Esophagus squamous epithelium (tissue), 5 donors: ENCODE measurements at regions not wholly inside any gene's neighbourhood (a gene's known extent, or its start where the extent isn't known, plus 50 kb on each side); places are given as distances from the start of the nearest gene placed in this dataset.
"Not testable (repeated sequence)": the region's sequence is repeated elsewhere in the genome, so short reads cannot be mapped to it uniquely, and the experiment has no call there.

Experiments
- DNase-seq: peaks from one replicate; lab custom pipeline; 2025; lab: John Stamatoyannopoulos, UW
- H3K27ac ChIP-seq, 4 donors: fragments of 200-600 bp; sonication (generic); one replicate each; pipeline ENCODE4 v1.5.1; 2016 to 2019; ENCODE audit warnings: mild to moderate bottlenecking in 1 of 4
- H3K27me3 ChIP-seq, 4 donors: fragments of 200-600 bp; sonication (generic); 1 replicate in 3 of 4; 2 replicates in 1 of 4; pipeline versions ENCODE4 v1.5.1 to v1.6.0; 2017 to 2021; ENCODE audit warnings: antibody characterized with exemption in 1 of 4
- H3K36me3 ChIP-seq, 3 donors: fragments of 200-600 bp; sonication (generic); one replicate each; pipeline ENCODE4 v1.5.1; 2016 to 2019
- H3K4me1 ChIP-seq, 3 donors: fragments of 200-600 bp; sonication (generic); one replicate each; pipeline ENCODE4 v1.5.1; 2017 to 2019
- H3K4me3 ChIP-seq, 4 donors: fragments of 200-600 bp; sonication (generic); 1 replicate in 3 of 4; 2 replicates in 1 of 4; pipeline ENCODE4 v1.5.1; 2016 to 2019; ENCODE audit warnings: mild to moderate bottlenecking in 2 of 4, moderate library complexity in 1 of 4
- H3K9me3 ChIP-seq, 3 donors: fragments of 200-600 bp; sonication (generic); one replicate each; pipeline ENCODE4 v1.5.1; 2016 to 2019
- POLR2A ChIP-seq, 4 donors: fragments of 450-650 bp; IDR thresholded peaks; one replicate each; pipeline ENCODE4 v1.6.1; 2017; ENCODE audit warnings: antibody characterized with exemption in 4 of 4, mild to moderate bottlenecking in 4 of 4, moderate library complexity in 3 of 4
- WGBS, 2 donors: methylation state at CpG; one replicate each; pipeline ENCODE4 v1.1.5; 2018; 5-methylcytosine and 5-hydroxymethylcytosine counted together
- intact Hi-C: fragments of 100-400 bp; cut with DNase I; formaldehyde crosslinking; loops from one replicate; pipeline ENCODE4 v1.15.0; 2022
- TF ChIP-seq, protein P1 (sequence below), 6 experiments: fragments of 450-650 bp in 4 of 6; fragments of 200-600 bp in 2 of 6; sonication (generic) in 2 of 6; IDR thresholded peaks; one replicate each; pipeline ENCODE4 v1.5.1; 2016 to 2019; ENCODE audit warnings: antibody characterized with exemption in 6 of 6, mild to moderate bottlenecking in 4 of 6, moderate library complexity in 4 of 6
- donor health status: DM: yes; HTN: yes; CAD: no.

GRCh38 chr6:144953552-144954240 is 668.6 kb downstream of the UTRN start:
- DNase-seq = no peak
- Histone ChIP-seq H3K4me1 (no peaks in the 10 kb centered on the region), H3K9me3 (no peaks in the 10 kb centered on the region), H3K4me3 (no peak overlapping the region), H3K27ac (no peak overlapping the region), H3K36me3 (no peaks in the 10 kb centered on the region), H3K27me3 (no peaks in the 10 kb centered on the region)
- TF ChIP-seq, protein P1, sequence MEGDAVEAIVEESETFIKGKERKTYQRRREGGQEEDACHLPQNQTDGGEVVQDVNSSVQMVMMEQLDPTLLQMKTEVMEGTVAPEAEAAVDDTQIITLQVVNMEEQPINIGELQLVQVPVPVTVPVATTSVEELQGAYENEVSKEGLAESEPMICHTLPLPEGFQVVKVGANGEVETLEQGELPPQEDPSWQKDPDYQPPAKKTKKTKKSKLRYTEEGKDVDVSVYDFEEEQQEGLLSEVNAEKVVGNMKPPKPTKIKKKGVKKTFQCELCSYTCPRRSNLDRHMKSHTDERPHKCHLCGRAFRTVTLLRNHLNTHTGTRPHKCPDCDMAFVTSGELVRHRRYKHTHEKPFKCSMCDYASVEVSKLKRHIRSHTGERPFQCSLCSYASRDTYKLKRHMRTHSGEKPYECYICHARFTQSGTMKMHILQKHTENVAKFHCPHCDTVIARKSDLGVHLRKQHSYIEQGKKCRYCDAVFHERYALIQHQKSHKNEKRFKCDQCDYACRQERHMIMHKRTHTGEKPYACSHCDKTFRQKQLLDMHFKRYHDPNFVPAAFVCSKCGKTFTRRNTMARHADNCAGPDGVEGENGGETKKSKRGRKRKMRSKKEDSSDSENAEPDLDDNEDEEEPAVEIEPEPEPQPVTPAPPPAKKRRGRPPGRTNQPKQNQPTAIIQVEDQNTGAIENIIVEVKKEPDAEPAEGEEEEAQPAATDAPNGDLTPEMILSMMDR (IDR thresholded peaks at IDR 0.05) = no peak
- no peak for TF ChIP-seq POLR2A (IDR thresholded peaks at IDR 0.05)
- WGBS, 2 donors = 64 to 65% methylated on average over 5 of the region's 5 CpGs
- intact Hi-C loops = no loop called here

DNA sequence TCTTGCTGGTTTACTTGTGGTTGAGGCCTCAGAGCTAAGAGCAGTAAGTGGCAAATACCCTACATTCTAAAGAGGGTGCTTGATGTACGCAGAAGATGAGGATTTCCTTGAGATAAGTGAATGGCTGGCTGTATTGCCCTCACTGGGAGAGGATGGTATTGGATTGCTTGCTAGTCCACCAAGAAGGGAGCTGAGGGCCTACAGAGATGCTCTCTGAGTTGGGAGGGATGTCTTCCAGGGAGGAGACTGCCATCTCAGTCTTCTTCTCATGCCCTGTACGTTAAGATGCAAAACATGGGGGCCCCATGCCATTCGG is 669.1 kb downstream of the UTRN start:
- TF ChIP-seq, protein P1 (IDR thresholded peaks at IDR 0.05) = no peak
- no peak for TF ChIP-seq POLR2A (IDR thresholded peaks at IDR 0.05)
- 80 to 81% methylated on average over 3 of the region's 3 CpGs for WGBS, 2 donors

GRCh38 chr6:144955392-144955791 is 670.3 kb downstream of the UTRN start:
- TF ChIP-seq, protein P1 (IDR thresholded peaks at IDR 0.05) = no peak
- no peak for TF ChIP-seq POLR2A (IDR thresholded peaks at IDR 0.05)
- Histone ChIP-seq H3K4me1 (no peaks in the 10 kb centered on the region), H3K9me3 (no peaks in the 10 kb centered on the region), H3K4me3 (no peak overlapping the region), H3K27ac (no peak overlapping the region), H3K36me3 (no peaks in the 10 kb centered on the region), H3K27me3 (no peaks in the 10 kb centered on the region)
- no peak for DNase-seq
- WGBS, 2 donors = 22 to 63% methylated on average over 2 of the region's 2 CpGs
- intact Hi-C loops = no loop called here

More for the DNA sequence above, 669.1 kb downstream of the UTRN start:
- intact Hi-C loops = no loop called here
- H3K27me3 ChIP-seq = no peaks in the 10 kb centered on the region
- no peaks in the 10 kb centered on the region for H3K4me1 ChIP-seq
- no peak overlapping the region for H3K27ac ChIP-seq
- H3K9me3 ChIP-seq = no peaks in the 10 kb centered on the region
- no peak for DNase-seq
- no peaks in the 10 kb centered on the region for H3K36me3 ChIP-seq
- no peak overlapping the region for H3K4me3 ChIP-seq

DNA sequence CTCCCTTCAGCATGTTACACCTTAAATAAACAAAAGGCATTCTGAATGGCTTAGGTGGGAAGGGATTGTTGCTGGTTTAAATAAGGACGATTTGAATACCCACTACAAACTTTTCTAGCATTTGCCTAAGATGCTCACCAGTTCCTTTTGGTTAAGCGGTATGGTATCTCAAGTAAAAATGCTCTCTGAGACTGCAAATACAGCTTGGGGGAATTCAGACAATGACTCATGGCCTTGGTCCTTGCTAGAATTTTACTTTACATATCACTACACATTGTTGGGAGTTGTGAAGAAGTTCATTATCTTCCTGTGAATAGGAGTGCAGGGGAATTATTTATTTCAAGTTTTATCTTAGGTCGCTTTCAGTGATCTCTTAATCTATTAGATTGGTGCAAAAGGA is 670.7 kb downstream of the UTRN start:
- intact Hi-C loops = no loop called here
- H3K4me3 ChIP-seq = no peak overlapping the region

DNA sequence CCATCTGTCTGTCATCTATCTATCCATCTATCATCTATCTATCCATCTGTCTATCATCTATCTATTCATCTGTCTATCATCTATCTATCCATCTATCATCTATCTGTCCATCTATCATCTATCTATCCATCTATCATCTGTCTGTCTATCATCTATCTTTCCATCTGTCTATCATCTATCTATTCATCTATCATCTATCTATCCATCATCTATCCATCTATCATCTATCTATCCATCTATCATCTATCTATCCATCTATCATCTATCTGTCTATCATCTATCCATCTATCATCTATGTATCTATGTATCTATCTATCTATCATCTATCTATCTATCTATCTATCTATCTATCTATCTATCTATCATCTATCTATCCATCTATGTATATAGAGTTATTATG is 671.6 kb downstream of the UTRN start:
- H3K9me3 ChIP-seq, H3K4me1 ChIP-seq, H3K27me3 ChIP-seq, DNase-seq, H3K36me3 ChIP-seq, H3K27ac ChIP-seq, H3K4me3 ChIP-seq, intact Hi-C loops: not testable (repeated sequence)

More for the DNA sequence above, 670.7 kb downstream of the UTRN start:
- no peaks in the 10 kb centered on the region for H3K4me1 ChIP-seq
- TF ChIP-seq POLR2A (IDR thresholded peaks at IDR 0.05) = no peak
- TF ChIP-seq, protein P1 (IDR thresholded peaks at IDR 0.05) = no peak
- no peak overlapping the region for H3K27ac ChIP-seq
- H3K27me3 ChIP-seq = no peaks in the 10 kb centered on the region
- H3K36me3 ChIP-seq = no peaks in the 10 kb centered on the region
- WGBS, 2 donors = 65 to 78% methylated on average over 3 of the region's 3 CpGs
- H3K9me3 ChIP-seq = no peaks in the 10 kb centered on the region
- DNase-seq = no peak
